Loucy (cell line): ENCODE measurements at regions not wholly inside any gene's neighbourhood (a gene's known extent, or its start where the extent isn't known, plus 50 kb on each side); places are given as distances from the start of the nearest gene placed in this dataset.

Experiments used
- CTCF ChIP-seq: fragments of 200-600 bp; sonication (generic); conservative IDR thresholded peaks from 2 replicates; pipeline ENCODE4 v1.5.1; 2014; ENCODE audit warnings: mild to moderate bottlenecking, antibody characterized with exemption, low read length
- EZH2phosphoT487 ChIP-seq: fragments of 200-600 bp; IDR thresholded peaks from 2 replicates; pipeline ENCODE4 v1.6.1; 2018; ENCODE audit warnings: antibody characterized with exemption, mild to moderate bottlenecking, moderate library complexity, borderline replicate concordance

- TF ChIP-seq CTCF = no peak
- no peak for TF ChIP-seq EZH2phosphoT487
Measured at GRCh38 chr12:88842314-88842713, 262.0 kb upstream of the KITLG start.
